GM21576 (cell line): ENCODE measurements at regions not wholly inside any gene's neighbourhood (a gene's known extent, or its start where the extent isn't known, plus 50 kb on each side); places are given as distances from the start of the nearest gene placed in this dataset.

Experiments used
- ATAC-seq: cut with Tn5 transposase; IDR thresholded peaks from one replicate; pipeline ENCODE4 v1.9.1; 2021; ENCODE audit warnings: mild to moderate bottlenecking, moderate library complexity; ENCODE audit not compliant: unreplicated experiment

DNA sequence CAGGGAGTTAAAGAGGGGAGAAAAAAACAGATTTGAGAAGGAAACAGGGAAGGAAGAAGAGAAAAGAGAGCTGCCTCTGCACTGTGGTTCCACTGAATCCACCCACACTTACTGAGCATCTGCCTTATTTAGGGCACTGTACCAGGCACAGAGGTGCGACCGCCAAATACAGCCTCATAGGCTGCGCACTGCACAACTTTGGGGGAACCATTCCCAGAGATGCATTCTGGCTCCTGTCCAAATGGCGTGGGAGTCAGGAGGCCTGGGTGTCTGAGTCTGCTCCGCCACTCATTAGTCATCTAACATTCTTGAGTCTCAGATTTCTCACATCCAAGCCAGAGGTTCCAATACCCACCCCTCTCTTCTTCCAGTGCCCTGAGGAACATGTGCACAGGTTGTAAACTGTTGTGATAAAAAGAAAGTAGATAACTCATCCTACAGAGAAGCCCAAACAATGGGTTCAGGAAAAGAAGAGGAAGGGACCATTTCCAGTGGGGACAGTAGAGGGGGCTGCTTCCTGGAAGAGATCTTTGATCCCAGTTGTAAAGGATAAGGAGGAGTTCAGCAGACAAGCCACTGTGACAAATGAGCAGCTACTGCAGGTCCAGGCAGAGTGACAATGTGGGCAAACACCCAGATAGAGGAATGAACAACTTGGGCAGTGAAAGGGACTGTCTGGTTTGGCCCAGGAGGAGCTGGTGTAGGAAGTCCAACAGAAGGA lies 254.6 kb downstream of the UACA start:
- no peak for ATAC-seq

DNA sequence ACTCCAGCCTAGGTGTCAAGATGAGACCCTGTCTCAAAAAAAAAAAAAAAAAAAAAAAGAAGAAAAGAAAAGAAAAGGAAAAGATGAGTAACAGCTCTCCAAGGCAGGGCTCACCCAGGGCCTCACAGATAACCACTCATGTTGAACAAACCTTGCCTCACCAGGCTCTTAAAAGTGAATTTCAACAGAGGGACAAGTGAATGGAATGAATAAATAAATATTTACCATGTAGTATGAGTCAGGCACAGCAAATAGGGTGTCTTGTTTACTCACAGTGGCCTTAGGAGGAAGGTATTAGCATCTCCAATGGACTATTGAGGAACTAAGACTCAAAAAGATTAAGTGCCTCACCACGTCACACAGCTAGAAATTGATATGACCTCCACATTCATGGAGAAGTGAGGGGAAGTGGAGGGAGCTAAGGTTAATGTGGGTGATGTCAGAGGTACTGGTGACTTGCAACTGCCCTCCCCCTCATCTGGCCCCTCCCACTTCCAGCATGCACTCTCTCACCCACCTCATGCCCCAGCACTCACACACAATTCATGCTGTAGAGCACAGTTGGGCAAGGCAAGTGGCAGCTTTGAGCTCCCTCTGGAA lies 255.5 kb downstream of the UACA start:
- ATAC-seq = no peak

DNA sequence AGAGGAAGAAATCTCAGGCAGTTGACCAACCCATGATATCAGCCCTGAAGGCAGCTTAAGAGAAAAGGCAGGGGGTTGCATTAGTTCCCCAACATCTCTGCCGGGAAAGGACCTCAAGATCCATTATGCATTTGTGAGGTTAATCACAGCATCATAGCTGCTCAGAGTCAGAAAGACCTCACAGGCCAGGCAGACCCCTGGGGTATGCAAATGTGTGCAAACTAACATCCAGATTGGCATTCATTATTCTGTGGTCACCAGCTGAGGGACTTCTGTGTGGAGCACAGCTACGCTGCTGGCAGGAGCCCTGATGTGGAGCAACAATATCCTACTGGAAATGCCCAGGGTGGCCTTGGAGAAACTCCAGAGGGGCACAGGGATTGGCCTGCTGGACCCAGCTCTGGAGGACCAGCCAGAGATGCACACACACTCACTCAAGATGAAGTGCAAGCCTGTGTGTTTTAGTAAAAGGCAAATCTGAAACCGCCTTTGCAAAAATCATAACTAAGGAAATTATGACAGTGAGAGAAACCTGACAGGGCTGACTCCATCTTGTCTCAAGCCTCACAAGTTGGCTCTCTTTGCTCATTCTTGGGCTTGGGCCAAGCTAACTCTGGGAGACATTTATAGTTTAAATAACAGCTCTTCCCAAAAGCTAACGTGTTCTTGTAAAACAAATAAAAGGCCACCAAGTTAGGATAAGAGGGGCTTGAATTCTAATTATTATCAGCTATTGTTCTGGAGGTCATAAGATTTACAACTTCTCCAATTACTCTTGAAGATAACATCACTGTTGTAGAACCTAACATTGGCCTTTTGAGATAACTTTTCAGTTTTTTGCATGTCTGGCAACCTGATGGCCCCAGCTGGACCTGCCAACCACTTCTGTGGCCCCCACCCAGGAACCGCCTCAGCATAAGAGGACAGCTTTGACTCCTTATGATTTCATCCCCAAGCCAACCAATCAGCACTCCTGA lies 257.1 kb downstream of the UACA start:
- ATAC-seq = no peak

DNA sequence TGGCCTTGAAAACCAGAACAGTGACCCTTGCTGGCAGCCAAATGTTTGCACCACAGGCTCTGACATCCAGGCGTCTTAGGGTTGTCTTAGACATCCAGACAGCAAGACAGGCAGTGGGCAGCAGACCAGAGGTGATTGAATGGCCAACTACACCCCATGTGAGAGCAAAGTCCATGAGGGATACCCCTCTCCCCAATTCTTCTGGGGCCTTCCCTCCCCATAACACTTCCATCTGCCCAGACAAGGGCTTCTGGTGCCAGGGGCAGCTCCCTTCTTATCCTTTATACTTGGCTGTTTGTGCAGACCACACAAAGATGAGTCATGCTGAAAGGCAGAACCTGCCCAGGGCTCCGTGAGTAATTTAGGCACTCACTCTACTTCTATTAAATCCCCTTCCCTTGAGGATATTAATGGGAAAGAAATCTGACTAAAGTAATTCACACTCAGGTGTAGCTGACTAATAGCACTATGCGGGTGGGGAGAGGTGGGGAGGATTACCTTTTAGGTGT lies 257.9 kb downstream of the UACA start:
- no peak for ATAC-seq

DNA sequence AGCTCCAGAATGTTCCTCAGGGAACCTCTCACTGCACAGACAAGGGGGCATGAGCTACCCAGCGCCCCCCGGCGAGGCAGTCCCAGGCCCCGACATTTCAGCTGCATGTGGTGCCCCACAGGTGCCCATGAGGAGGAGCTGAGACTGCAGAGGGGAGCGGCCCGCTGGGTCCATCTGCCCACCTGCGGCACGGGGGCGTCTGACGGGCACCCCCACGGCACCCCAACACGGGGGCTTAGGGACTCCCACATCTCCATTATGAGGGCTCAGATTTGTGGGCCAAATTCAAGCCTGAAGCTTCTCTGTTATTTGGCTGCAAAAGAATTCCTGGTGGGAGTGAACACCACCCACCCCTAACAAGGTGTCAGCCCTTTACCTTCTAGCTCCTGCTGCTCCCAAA lies 258.4 kb downstream of the UACA start:
- ATAC-seq = no peak

DNA sequence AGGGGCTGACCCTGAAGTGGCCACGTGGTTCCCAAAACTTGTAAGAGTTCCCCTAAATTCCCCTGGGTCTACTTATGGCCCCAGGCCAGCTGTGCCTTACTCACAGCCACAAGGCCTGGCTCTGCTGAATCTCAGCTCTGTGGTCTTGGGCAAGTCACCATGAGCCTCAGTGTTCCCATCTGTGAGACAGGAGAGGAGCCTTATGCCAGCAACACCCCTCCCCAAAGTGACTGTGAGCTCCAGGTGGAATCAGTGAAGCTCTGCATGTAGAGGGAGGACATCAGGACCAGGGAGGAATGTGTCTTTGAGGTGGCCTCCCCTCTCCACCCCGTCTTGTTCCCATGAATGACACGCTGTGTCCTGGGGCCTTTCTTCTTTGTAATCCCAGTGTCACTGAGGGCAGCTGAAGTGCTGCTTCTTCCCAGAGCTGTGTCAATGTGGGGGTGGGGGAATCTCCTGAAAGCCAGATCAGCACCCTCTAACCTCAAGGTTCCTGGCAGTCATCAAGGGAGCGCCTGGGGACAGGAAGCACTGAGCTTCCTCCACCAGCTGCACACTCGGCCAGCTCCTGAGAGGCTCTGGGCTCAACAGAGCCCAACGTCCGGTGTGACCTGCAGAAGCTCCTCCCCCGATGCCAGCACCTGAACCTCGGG lies 258.9 kb downstream of the UACA start:
- ATAC-seq = peak; percentile 53

DNA sequence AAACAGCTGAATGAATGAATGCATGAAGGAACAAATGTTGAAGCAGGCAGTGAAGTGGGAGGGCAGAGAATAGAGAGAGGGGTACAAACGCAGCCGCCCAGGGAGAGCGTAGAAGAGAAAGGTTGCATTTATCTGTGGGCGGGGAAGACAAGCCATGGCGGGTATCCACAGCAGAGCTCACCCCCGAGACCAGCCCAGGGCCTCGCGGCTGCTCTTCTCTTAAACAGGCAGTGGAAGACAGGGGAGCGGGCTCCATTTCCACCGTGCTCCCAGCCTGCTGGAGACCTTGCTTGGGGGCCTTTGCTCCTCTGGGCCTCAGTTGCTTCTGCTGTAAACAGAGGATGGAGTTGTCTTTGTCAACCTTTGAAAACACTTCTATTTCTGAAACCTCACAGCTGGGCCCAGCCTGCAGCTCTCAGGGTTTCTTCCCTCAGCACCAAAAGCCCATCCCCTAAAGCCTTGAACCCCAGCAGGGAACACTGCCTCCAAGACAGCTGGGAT lies 259.5 kb downstream of the UACA start:
- ATAC-seq = no peak

DNA sequence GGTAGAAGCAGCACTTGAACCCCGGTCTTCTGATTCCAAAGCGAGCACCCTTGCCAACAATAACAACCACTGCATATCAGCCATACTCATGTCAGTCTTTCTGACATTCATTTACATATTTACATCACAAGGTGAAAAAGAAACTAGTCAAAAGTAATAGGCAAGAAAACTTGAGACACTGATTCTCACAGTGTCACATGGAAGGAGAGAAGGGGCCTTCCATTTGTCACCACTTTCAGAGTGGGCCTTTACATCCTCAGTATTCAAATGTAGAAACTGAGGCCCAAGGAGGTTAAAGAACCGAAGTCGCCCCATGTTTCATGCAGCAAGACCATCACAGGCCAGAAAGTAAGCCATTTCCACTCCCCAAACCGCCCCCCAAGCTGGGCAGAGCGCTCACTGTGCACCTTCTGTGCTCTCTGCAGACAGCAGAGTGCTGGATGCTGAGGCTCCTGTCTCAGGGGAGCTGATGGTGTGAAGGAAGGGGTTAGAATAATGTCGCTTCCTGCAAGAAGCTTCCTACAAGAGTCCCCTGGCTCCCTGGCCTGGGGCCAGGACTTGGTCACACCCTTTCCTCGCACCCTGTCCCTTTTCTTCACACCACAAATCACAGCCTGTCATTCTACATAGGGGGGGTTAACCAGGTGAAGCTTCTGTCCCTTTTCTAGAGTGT lies 260.1 kb downstream of the UACA start:
- peak; percentile 28 for ATAC-seq

DNA sequence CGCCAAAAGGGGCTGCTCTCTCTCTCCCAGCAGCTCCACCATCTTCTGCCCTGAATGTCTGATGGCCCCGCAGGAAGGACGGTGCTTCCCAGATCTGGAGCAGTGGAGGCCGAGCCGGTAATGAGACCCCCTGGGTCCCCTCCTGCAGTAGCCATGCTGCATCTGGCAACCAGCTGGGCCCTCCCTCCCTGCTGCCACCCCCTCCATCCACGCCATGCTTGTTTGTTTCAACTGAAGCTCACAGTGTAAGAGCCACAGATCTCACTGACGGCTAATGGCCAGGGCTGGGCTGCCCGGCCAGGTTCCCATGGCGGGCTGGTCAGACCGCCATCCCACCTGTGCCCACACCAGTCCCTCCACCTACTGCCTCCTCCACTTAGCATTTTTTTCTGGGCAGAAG lies 260.8 kb downstream of the UACA start:
- no peak for ATAC-seq

DNA sequence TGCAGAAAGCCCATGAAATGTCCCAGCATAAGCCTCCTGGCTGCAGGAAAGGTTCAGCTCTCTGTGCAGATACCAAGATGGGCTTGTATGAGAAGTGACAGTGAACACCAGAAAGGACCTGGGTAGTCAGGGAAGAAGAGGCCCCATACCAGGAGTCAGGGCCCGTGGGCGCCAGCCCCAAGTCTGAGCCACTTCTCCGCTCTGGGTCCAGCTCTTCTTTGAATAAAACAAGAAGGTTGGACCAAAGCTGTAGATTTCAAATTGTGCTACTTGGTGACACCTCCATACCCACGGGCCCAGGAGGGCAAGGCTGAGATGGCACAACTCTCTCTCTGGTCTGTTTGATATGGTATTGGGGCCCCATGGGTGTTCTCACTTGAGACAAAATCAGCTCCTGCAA lies 261.5 kb downstream of the UACA start:
- no peak for ATAC-seq

DNA sequence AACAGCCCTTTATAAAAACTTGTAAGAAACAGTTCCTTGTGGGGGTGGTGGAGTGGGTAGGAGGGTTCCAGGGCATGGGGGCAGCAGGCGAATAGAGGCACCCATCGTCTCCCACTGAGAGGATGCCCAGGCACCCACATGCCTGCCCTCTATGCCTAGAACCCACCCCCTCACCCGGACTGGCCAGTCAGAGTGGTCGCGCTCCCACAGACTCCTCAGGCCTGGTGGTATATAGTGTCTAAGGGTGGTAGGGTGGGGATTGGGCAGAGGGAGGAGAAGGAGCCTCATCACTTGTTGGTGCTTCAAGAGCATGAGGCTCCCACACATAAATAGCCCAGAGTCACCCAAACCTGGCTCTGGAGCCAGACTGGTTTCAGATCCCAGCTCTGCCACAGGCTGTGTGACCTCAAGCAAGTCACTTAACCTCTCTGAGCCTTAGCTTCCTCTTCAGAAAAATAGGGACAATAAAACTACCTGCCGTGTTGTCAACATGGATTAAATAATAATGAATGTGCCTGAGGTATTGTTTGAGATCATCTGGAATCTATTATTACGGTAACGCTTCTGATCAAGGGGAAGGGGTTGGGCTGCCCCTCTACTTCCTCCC lies 262.1 kb downstream of the UACA start:
- no peak for ATAC-seq

DNA sequence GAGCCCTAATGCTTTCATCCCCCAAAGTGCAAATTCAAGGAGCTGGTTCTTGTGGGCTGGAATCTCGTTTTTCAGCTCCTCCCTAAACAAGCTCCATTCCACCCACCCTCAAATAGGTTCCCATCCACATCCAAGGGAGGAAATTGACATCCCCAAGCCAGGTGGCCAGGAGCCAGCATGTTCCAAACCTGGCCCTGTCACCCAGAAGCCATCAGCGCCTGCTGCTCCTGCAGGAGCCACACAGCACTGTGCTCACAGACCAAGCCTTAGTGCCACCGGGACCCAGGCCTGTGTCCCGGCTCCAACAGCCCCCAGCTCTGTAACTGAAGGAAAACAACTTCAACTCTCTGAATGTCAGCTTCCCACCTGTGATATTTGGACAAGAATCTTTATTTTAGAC lies 263.6 kb downstream of the UACA start:
- ATAC-seq = no peak

DNA sequence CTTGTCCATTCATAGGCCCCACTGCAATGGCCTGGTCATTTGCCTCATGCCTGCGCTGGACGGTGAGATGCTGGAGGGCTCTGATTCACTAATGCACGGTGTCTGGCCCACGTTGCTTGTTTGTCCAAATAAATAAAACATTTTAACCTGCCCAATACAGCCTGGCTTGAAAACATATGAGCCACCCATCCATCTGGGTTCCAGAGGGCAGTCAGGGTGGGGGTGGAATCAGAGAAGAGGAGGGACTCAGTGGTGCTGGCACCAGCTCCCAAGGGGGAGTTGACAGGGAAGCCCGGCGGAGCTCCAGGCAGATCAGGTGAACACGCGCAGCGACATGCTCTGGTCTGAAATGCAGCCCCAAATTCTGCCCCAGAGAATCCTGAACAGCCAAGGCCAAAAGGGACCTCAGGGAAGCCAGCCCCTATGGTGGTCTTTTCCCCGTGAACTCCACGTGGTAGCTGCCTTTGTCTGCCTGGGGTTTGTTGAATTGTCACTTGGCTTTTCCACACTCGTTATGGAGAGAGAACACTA lies 265.2 kb downstream of the UACA start:
- no peak for ATAC-seq

DNA sequence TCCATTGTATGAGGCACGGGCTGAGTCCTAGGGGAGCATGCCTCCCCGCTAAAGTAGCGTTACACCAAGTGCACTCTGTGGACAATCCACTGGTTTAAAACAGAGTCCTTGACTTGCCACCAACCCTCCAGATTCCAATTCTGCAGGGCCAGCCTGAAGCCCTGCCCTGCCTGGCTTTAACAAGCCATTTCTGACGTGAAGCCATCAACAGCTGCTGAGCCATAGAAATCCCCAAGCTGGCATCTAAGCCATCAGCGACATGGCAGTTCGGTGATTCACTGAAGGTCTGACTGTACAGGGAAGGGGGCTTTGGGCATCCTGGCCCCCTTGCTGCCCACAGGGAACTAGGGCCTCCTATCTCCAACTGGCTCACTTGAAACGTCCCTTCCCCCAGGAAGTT lies 265.7 kb downstream of the UACA start:
- ATAC-seq = no peak

DNA sequence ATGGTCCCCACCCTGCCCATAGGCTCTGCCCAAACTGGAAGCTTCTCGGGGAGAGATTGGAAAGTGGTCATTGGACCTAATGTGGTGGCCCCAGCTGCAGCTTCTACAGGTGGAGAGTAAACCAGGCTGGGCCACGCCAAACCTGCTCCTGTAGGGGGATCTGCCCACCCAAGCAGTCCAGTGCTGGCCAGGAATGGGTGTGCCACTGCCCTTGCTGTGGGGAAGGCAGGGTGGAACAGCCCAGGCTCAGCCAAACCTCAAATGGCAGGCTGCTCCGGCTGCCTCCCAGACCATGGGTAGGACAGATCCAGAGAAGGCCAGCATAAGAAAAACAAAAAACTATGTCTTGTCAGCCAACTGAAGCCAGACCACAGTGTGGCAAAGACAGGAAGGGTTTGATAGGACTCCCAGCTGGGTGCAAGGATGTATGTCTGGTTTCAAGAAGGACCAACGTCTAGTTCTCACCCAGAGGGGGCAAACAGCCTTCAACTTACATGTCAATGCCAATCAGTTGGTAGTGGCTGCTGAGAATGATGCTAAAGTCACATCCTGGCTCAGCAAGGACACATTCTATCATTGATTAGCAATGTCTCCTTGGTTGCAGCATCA lies 267.3 kb downstream of the UACA start:
- ATAC-seq = no peak

DNA sequence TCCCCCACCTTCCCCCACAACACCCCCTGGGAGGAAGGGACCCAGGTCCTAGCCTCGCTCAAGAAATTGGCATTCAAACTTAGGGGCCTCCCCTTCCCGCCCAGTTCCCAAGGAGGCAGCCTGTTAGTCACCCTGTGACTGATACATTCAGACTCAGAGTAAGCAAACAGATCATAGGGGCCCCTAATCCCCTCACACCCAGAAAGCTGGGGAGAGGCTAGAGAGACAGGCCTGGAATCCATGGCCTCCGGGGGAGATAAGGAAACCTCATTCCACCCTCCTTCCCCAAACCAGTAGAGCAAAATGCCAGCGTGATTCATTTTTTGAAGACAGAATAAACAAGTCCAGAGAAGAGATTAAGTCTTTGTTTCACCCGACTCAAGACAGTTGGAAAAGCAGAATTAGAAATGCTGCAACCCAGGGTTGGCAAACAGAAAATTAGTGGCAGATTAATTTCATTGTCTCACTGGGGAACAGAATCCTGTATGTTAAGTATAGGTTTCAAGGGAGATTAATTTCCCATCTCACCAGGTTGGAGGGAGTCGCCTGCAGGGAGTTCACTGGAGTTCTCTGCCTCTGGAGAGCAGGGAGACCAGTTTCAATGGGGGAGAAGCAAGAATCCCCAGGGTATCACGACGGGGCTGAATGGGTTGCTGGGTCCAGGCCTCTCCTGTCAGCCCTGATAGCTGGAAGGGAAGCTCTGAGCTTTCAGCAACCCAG lies 268.3 kb downstream of the UACA start:
- ATAC-seq = no peak

DNA sequence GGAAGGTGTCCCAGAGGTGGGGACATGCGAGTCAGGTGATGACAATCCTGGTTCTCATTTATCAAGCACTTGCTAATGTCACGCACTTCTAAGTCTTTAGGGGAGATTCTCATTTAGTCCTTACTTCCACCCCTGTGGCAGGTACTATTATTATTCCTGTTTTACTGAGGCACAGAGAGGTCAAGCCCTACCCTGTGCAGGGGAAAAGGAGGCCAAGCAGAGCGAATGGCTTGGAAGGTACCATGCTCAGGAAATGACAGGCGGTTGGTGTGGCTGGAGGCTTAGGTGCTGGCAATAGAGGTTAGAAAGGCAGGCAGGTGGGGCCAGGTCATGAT lies 268.9 kb downstream of the UACA start:
- no peak for ATAC-seq

DNA sequence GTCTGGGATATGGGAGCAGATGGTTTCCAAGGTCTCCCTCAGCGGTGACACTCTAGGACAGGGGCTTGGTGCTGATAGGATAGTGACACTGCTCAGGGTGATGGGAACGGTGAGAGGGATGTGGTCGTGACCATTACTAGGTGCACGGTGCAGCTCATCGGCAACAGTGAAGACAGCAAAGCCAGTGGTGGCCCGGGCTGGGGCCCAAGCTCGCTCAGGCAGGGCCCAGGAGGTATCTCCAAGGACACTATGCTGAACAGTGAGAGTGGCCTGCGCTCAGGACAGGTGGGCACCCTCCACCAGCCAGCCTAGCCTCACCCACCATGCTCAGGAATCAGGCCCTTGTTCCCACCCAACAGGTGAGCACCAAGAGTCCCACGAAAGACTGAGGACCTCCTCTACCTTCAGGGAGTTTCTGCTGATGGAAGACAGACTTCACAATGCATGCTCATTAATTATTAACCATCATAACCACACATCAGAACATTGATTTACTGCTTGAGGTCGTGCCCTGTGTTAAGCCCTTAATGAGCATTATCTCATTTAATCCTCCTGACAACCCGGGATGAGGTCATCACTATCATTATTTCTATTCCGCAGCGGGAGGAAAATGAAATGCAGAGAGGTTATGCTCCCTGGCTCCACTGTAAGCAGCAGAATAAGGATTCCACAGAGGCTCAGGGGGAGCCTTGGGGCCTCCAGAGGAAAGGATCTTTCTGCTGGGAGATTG lies 269.4 kb downstream of the UACA start:
- ATAC-seq = no peak
